Body of pancreas (tissue), 4 donors: ENCODE measurements at regions not wholly inside any gene's neighbourhood (a gene's known extent, or its start where the extent isn't known, plus 50 kb on each side); places are given as distances from the start of the nearest gene placed in this dataset.
"Not testable (repeated sequence)": the region's sequence is repeated elsewhere in the genome, so short reads cannot be mapped to it uniquely, and the experiment has no call there.

Experiments
- ATAC-seq: fragments of 150-250 bp; one replicate; pipeline ENCODE4 v1.9.1; 2016
- DNase-seq, 4 donors: peaks; one replicate each; pipeline ENCODE4 v3.0.0-alpha.2; 2019
- H3K27ac ChIP-seq, 4 donors: fragments of 200-600 bp; sonication (generic); 1 replicate in 3 of 4; 2 replicates in 1 of 4; pipeline versions ENCODE4 v1.5.1 to v1.6.1; 2016 to 2019; ENCODE audit warnings: mild to moderate bottlenecking in 1 of 4, mixed read lengths in 1 of 4, moderate library complexity in 1 of 4
- H3K27me3 ChIP-seq, 2 donors: fragments of 200-600 bp; sonication (generic); one replicate each; pipeline ENCODE4 v1.6.0; 2016; ENCODE audit warnings: mild to moderate bottlenecking in 1 of 2
- H3K36me3 ChIP-seq, 2 donors: fragments of 200-600 bp; sonication (generic); replicated peaks in 1 of 2; 2 replicates each; pipeline ENCODE4 v1.5.1; 2016; ENCODE audit warnings: low read depth in 2 of 2; ENCODE audit not compliant: insufficient read depth in 1 of 2
- H3K4me1 ChIP-seq: fragments of 200-600 bp; sonication (generic); one replicate; pipeline ENCODE4 v1.6.0; 2016
- H3K4me3 ChIP-seq, 2 donors: fragments of 200-600 bp; sonication (generic); 1 replicate in 1 of 2; 2 replicates in 1 of 2; pipeline ENCODE4 v1.5.1; 2016 to 2019
- H3K9me3 ChIP-seq, 3 donors: fragments of 200-600 bp; sonication (generic); 1 replicate in 2 of 3; 2 replicates in 1 of 3; pipeline ENCODE4 v1.5.1; 2016
- POLR2A ChIP-seq, 3 donors: fragments of 450-650 bp; IDR thresholded peaks; one replicate each; pipeline ENCODE4 v1.6.1; 2016; ENCODE audit warnings: antibody characterized with exemption in 3 of 3, mild to moderate bottlenecking in 2 of 3
- WGBS, 2 donors: methylation state at CpG; one replicate each; pipeline ENCODE4 v1.1.5; 2017; 5-methylcytosine and 5-hydroxymethylcytosine counted together
- intact Hi-C: fragments of 100-400 bp; cut with DNase I; formaldehyde crosslinking; loops from one replicate; pipeline ENCODE4 v1.15.1; 2023
- TF ChIP-seq, protein P1 (sequence below), 7 experiments: fragments of 450-650 bp in 4 of 7; fragments of 200-600 bp in 3 of 7; sonication (generic) in 3 of 7; IDR thresholded peaks; one replicate each; pipeline ENCODE4 v1.5.1; 2016 to 2019; ENCODE audit warnings: antibody characterized with exemption in 7 of 7

DNA sequence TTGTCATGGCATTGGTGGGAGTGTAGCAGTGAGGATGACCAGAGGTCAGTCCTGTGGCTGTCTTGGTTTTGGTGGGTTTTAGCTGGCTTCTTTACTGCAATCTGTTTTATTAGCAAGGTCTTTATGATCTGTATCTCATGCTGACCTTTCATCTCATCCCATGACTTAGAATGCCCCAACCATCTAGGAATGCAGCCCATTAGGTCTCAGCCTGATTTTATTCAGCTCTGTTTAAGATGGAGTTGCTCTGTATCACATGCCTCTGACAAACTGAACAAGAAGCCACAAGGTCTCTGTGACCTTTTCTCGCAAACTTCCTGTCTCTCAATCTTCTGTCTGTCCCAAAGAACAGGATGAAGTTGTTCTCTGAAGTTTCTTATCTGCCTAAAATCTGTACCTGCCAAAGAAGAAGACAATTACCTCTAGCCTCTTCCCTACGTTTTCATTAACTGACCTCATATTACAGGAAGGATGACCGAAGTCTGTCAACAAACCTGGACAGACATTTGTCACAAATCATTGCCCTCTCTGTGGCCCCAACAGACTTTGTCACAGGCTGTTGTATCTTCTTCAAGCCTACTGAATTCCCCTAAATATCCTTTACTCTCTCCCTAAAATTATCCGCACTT lies 284.2 kb upstream of the SEMA6A start:
- 75 to 78% methylated on average over 4 of the region's 4 CpGs for WGBS, 2 donors
- no peak for DNase-seq
- H3K27me3 ChIP-seq = no peaks in the 10 kb centered on the region
- ATAC-seq = no peak
- H3K27ac ChIP-seq = no peak overlapping the region
- no peak overlapping the region for H3K4me3 ChIP-seq
- no peaks in the 10 kb centered on the region for H3K36me3 ChIP-seq
- H3K4me1 ChIP-seq = no peaks in the 10 kb centered on the region
- intact Hi-C loops = no loop called here
- H3K9me3 ChIP-seq = no peaks in the 10 kb centered on the region
- TF ChIP-seq POLR2A (IDR thresholded peaks at IDR 0.05) = no peak
- TF ChIP-seq, protein P1, sequence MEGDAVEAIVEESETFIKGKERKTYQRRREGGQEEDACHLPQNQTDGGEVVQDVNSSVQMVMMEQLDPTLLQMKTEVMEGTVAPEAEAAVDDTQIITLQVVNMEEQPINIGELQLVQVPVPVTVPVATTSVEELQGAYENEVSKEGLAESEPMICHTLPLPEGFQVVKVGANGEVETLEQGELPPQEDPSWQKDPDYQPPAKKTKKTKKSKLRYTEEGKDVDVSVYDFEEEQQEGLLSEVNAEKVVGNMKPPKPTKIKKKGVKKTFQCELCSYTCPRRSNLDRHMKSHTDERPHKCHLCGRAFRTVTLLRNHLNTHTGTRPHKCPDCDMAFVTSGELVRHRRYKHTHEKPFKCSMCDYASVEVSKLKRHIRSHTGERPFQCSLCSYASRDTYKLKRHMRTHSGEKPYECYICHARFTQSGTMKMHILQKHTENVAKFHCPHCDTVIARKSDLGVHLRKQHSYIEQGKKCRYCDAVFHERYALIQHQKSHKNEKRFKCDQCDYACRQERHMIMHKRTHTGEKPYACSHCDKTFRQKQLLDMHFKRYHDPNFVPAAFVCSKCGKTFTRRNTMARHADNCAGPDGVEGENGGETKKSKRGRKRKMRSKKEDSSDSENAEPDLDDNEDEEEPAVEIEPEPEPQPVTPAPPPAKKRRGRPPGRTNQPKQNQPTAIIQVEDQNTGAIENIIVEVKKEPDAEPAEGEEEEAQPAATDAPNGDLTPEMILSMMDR (IDR thresholded peaks at IDR 0.05) = no peak

DNA sequence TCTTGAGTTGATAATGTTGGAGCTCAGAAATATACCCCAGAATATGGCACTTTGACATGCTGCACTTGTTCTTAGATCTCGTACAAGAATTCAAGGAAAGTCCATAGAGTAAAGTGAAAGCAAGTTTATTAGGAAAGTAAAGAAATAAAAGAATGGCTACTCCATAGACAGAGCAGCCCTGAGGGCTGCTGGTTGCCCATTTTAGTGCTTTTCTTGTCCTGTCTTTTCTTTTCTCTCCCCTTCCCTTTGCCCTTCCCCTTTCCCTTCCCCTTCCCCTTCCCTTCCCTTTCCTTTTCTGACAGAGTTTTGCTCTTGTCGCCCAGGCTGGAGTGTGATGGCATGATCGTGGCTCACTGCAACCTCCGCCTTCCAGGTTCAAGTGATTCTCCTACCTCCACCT lies 283.4 kb upstream of the SEMA6A start:
- 77 to 80% methylated on average over 4 of the region's 4 CpGs for WGBS, 2 donors
- H3K4me1 ChIP-seq, intact Hi-C loops, DNase-seq, H3K36me3 ChIP-seq, H3K27ac ChIP-seq, H3K27me3 ChIP-seq, ATAC-seq, H3K4me3 ChIP-seq, H3K9me3 ChIP-seq: not testable (repeated sequence)

DNA sequence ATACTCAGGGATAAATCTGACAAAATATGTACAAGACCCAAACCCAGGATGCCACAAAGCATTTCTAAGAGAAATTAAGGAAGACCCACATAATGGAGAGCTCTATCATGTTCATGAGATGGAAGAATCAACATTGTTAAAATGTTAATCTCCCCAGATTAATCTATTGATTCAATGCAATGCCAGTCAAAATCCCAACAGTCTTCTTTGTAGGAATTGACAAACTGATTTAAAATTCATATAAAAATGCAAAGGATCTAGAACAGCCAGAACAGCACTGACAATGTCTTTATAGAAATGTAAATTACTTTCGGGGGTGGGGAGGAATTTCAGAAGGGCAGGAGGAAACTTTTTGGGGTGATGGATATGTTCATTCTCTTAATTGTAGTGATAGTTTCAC lies 281.6 kb upstream of the SEMA6A start:
- Histone ChIP-seq H3K9me3 (no peaks in the 10 kb centered on the region), H3K4me3 (no peak overlapping the region), H3K4me1 (no peaks in the 10 kb centered on the region), H3K27me3 (no peaks in the 10 kb centered on the region), H3K36me3 (no peaks in the 10 kb centered on the region), H3K27ac (no peak overlapping the region)
- no peak for TF ChIP-seq POLR2A (IDR thresholded peaks at IDR 0.05)
- TF ChIP-seq, protein P1 (IDR thresholded peaks at IDR 0.05) = no peak
- intact Hi-C loops = no loop called here
- DNase-seq = no peak
- WGBS, 2 donors = 67 to 81% methylated on average over 1 of the region's 1 CpG
- ATAC-seq = no peak

DNA sequence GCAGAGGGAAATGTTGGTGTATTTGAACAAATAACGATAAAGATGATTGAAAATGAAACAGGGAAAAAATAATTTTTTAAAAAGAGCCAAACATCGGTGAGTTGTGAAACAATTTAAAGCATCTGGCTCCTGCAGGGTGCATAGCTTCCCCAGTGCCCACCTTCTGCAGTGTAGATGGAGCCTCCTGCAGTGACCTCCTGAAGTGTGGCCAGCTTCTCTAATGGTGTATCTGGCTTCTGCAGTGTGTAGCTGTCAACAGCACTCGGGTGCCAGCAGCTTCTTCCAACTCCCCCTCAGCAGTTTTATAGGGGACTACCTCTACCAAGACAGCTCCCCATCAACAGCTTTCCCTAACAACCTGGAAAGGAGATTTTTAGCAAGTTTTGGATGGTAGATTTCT lies 279.4 kb upstream of the SEMA6A start:
- H3K4me1 ChIP-seq = no peaks in the 10 kb centered on the region
- no peaks in the 10 kb centered on the region for H3K36me3 ChIP-seq
- H3K9me3 ChIP-seq = no peaks in the 10 kb centered on the region
- DNase-seq = no peak
- no peak for ATAC-seq
- H3K4me3 ChIP-seq = no peak overlapping the region
- WGBS, 2 donors = 52 to 63% methylated on average over 3 of the region's 3 CpGs
- no peak overlapping the region for H3K27ac ChIP-seq
- no peak for TF ChIP-seq POLR2A (IDR thresholded peaks at IDR 0.05)
- TF ChIP-seq, protein P1 (IDR thresholded peaks at IDR 0.05) = no peak
- intact Hi-C loops = no loop called here
- H3K27me3 ChIP-seq = no peaks in the 10 kb centered on the region

DNA sequence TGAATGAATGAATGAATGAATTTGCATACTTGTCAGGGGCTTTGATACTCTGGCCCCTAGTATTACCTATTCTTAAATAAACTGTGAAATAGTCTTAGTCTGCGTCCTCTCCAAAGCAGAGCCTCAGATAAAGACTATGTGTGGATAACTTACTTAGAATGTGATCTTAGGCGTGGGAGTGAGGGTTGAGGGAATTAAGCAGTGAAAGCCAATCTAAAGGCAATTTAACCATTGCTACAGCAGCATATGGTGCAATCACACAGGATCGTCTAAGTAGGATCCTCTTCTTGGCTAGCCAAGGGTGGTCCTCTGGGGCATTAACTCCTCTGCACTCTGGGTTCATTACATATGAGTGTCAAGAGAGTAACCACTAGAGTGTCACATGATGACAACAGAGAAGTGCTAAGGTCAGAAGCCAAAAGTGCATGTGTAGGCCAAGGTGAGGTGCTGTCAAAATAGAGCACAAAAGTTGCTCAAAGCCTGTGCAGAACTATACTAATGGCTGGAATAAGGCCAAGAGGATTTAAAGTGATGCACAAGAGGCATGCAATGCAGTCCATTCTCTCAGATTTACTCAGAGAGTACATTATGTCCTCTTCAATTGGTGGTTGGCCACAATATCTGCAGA lies 274.4 kb upstream of the SEMA6A start:
- no peak overlapping the region for H3K4me3 ChIP-seq
- ATAC-seq (no peak), DNase-seq (no peak)
- H3K9me3 ChIP-seq = no peaks in the 10 kb centered on the region
- 54 to 56% methylated on average over 3 of the region's 3 CpGs for WGBS, 2 donors
- TF ChIP-seq, protein P1 (IDR thresholded peaks at IDR 0.05) = no peak
- no peak for TF ChIP-seq POLR2A (IDR thresholded peaks at IDR 0.05)
- intact Hi-C loops = no loop called here
- H3K27ac ChIP-seq = no peak overlapping the region
- H3K27me3 ChIP-seq = no peaks in the 10 kb centered on the region
- H3K4me1 ChIP-seq = no peaks in the 10 kb centered on the region
- no peaks in the 10 kb centered on the region for H3K36me3 ChIP-seq
